ENCODE measurements at regions not wholly inside any gene's neighbourhood (a gene's known extent, or its start where the extent isn't known, plus 50 kb on each side); places are given as distances from the start of the nearest gene placed in this dataset.

GRCh38 chr4:31678356-31678755 lies 958.2 kb downstream of the PCDH7 start:
- TF ChIP-seq GATA3 (IDR thresholded peaks at IDR 0.05; ENCODE audit: low read depth, low read length) (no peak), GATA2 (IDR thresholded peaks at IDR 0.05; ENCODE audit: low read depth, low read length) (no peak)

Measured in SH-SY5Y (cell line).